ENCODE measurements at regions not wholly inside any gene's neighbourhood (a gene's known extent, or its start where the extent isn't known, plus 50 kb on each side); places are given as distances from the start of the nearest gene placed in this dataset.

DNA sequence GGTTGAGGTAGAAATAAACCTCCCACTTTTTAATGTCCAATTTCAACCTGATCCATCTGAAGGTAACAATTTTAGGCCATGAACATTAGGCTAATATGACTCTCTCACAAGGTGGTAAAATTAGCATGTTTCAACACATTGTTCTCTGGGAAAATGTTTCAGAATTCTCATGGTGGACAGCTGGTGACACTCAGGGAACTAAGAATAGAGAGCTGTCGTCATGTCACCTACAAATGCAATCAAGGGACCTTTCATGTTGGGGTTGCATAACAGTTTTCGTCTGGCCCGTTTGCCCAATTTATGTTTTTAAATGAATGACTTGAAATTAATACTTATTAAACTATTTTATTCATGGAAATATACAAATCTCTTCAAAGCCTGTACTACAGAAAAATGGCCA, 180.7 kb upstream of the PRICKLE1 start:
- TF ChIP-seq, protein P1, sequence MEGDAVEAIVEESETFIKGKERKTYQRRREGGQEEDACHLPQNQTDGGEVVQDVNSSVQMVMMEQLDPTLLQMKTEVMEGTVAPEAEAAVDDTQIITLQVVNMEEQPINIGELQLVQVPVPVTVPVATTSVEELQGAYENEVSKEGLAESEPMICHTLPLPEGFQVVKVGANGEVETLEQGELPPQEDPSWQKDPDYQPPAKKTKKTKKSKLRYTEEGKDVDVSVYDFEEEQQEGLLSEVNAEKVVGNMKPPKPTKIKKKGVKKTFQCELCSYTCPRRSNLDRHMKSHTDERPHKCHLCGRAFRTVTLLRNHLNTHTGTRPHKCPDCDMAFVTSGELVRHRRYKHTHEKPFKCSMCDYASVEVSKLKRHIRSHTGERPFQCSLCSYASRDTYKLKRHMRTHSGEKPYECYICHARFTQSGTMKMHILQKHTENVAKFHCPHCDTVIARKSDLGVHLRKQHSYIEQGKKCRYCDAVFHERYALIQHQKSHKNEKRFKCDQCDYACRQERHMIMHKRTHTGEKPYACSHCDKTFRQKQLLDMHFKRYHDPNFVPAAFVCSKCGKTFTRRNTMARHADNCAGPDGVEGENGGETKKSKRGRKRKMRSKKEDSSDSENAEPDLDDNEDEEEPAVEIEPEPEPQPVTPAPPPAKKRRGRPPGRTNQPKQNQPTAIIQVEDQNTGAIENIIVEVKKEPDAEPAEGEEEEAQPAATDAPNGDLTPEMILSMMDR (IDR thresholded peaks at IDR 0.05; ENCODE audit: low read depth, low read length): no peak
- TF ChIP-seq POLR2A (IDR thresholded peaks at IDR 0.05; ENCODE audit: extremely low read depth, insufficient read length) (no peak), MYC (IDR thresholded peaks at IDR 0.05; ENCODE audit: low read depth, low read length) (no peak)
- TF ChIP-seq, protein P2, sequence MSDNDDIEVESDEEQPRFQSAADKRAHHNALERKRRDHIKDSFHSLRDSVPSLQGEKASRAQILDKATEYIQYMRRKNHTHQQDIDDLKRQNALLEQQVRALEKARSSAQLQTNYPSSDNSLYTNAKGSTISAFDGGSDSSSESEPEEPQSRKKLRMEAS (IDR thresholded peaks at IDR 0.05; ENCODE audit: low read depth, low read length): no peak
